SK-N-SH (cell line): ENCODE measurements at regions not wholly inside any gene's neighbourhood (a gene's known extent, or its start where the extent isn't known, plus 50 kb on each side); places are given as distances from the start of the nearest gene placed in this dataset.

Experiments used
- CTCF ChIA-PET: fragments of 300-600, 350-600 bp; formaldehyde crosslinking; extraction: SDS; loops from one replicate; lab custom pipeline; 2021; lab: Yijun Ruan, JAX
- POLR2A ChIA-PET: fragments of 350-600 bp; sonication (Branson Sonifier 250); formaldehyde crosslinking; extraction: SDS; loops from one replicate; lab custom pipeline; 2020; ENCODE audit warnings: antibody characterized with exemption, inconsistent platforms; lab: Yijun Ruan, JAX
- DNase-seq: peaks from one replicate; pipeline ENCODE4 v3.0.0; 2012
- H2AFZ ChIP-seq: fragments of 200-600 bp; sonication (generic); 2 replicates; pipeline ENCODE4 v1.8.1; 2016; ENCODE audit warnings: antibody characterized with exemption, mild to moderate bottlenecking, low read depth
- H3F3A ChIP-seq: fragments of 200-600 bp; sonication (generic); replicated peaks from 2 replicates; pipeline ENCODE3; 2016; ENCODE audit warnings: antibody characterized with exemption, mild to moderate bottlenecking; ENCODE audit not compliant: insufficient read depth
- H3K27ac ChIP-seq, 2 experiments: fragments of 200-500 bp in 1 of 2; fragments of 200-600 bp in 1 of 2; sonication (Bioruptor generic) in 1 of 2; sonication (generic), shearing (Covaris generic) in 1 of 2; 2 replicates each; pipeline versions ENCODE4 v1.5.1 to v1.6.1; 2014 to 2016; ENCODE audit warnings: low read depth in 2 of 2, inconsistent platforms in 1 of 2, low read length in 1 of 2, mild to moderate bottlenecking in 1 of 2, mixed read lengths in 1 of 2
- H3K27me3 ChIP-seq: fragments of 200-600 bp; sonication (generic), shearing (Covaris generic); 2 replicates; pipeline ENCODE4 v1.6.1; 2016; ENCODE audit warnings: mixed run types; ENCODE audit not compliant: insufficient read depth
- H3K36me3 ChIP-seq, 2 experiments: fragments of 200-500 bp in 1 of 2; fragments of 200-600 bp in 1 of 2; sonication (Bioruptor generic) in 1 of 2; sonication (generic) in 1 of 2; replicated peaks in 1 of 2; 2 replicates each; pipeline versions ENCODE3 to v1.5.1; 2014 to 2016; ENCODE audit warnings: low read length in 1 of 2, mild to moderate bottlenecking in 1 of 2; ENCODE audit not compliant: insufficient read depth in 2 of 2, control insufficient read depth in 1 of 2
- H3K4me1 ChIP-seq, 2 experiments: fragments of 200-500 bp in 1 of 2; fragments of 200-600 bp in 1 of 2; sonication (Bioruptor generic) in 1 of 2; sonication (generic), shearing (Covaris generic) in 1 of 2; 2 replicates each; pipeline versions ENCODE4 v1.5.1 to v1.6.1; 2014 to 2016; ENCODE audit warnings: low read depth in 1 of 2, low read length in 1 of 2, mixed run types in 1 of 2; ENCODE audit not compliant: insufficient read depth in 2 of 2, control insufficient read depth in 1 of 2
- H3K4me2 ChIP-seq: fragments of 200-600 bp; sonication (generic), shearing (Covaris generic); 2 replicates; pipeline ENCODE4 v1.6.1; 2017; ENCODE audit warnings: mixed run types
- H3K4me3 ChIP-seq, 2 experiments: fragments of 200-500 bp in 1 of 2; fragments of 200-600 bp in 1 of 2; sonication (Bioruptor generic) in 1 of 2; sonication (generic), shearing (Covaris generic) in 1 of 2; 2 replicates each; pipeline versions ENCODE4 v1.5.1 to v1.8.1; 2014 to 2016; ENCODE audit warnings: low read depth in 2 of 2, inconsistent platforms in 1 of 2, low read length in 1 of 2, mild to moderate bottlenecking in 1 of 2, mixed read lengths in 1 of 2, moderate library complexity in 1 of 2
- H3K79me2 ChIP-seq: fragments of 200-600 bp; sonication (generic); 2 replicates; pipeline ENCODE4 v1.8.1; 2017; ENCODE audit warnings: mild to moderate bottlenecking; ENCODE audit not compliant: insufficient read depth
- H3K9ac ChIP-seq: fragments of 200-600 bp; sonication (generic); 2 replicates; pipeline ENCODE4 v1.6.1; 2017; ENCODE audit warnings: mixed run types
- H3K9me2 ChIP-seq: fragments of 200-600 bp; sonication (generic); 2 replicates; pipeline ENCODE4 v1.6.1; 2017; ENCODE audit warnings: mixed run types
- H3K9me3 ChIP-seq: fragments of 200-600 bp; sonication (generic); 2 replicates; pipeline ENCODE4 v1.6.1; 2017; ENCODE audit warnings: mixed run types, mild to moderate bottlenecking, moderate library complexity
- H4K20me1 ChIP-seq: fragments of 200-600 bp; sonication (generic); 2 replicates; pipeline ENCODE4 v1.6.1; 2017; ENCODE audit warnings: mild to moderate bottlenecking, mixed run types; ENCODE audit not compliant: insufficient read depth
- ELF1 ChIP-seq: IDR thresholded peaks from 2 replicates; pipeline ENCODE4 v1.4.0; 2012
- EP300 ChIP-seq, 2 experiments: IDR thresholded peaks; 2 replicates each; pipeline versions ENCODE4 v1.4.0 to v1.6.1; 2012; ENCODE audit warnings: borderline replicate concordance in 1 of 2, low read depth in 1 of 2, low read length in 1 of 2
- EZH2phosphoT487 ChIP-seq: fragments of 200-600 bp; sonication (generic); IDR thresholded peaks from 2 replicates; pipeline ENCODE4 v1.6.1; 2017; ENCODE audit warnings: low read depth, mixed run types, mild to moderate bottlenecking, antibody characterized with exemption, moderate library complexity, borderline replicate concordance
- FOSL2 ChIP-seq: IDR thresholded peaks from 2 replicates; pipeline ENCODE4 v1.4.0; 2012; ENCODE audit warnings: low read depth, mild to moderate bottlenecking, moderate library complexity, borderline replicate concordance
- MXI1 ChIP-seq: IDR thresholded peaks from 2 replicates; pipeline ENCODE4 v1.6.1; 2012; ENCODE audit warnings: mild to moderate bottlenecking, low read depth, low read length, improper control_type of control experiment
- PBX3 ChIP-seq: IDR thresholded peaks from 2 replicates; pipeline ENCODE4; 2012
- RAD21 ChIP-seq: IDR thresholded peaks from 2 replicates; pipeline ENCODE4 v1.6.1; 2012; ENCODE audit warnings: mild to moderate bottlenecking, low read length
- RCOR1 ChIP-seq: fragments of 150-350 bp; IDR thresholded peaks from 2 replicates; pipeline ENCODE4 v1.6.1; 2017; ENCODE audit warnings: antibody characterized with exemption, low read length
- REST ChIP-seq: IDR thresholded peaks from 2 replicates; pipeline ENCODE4 v1.6.1; 2012; ENCODE audit warnings: mild to moderate bottlenecking, low read depth, low read length, moderate library complexity
- TAF1 ChIP-seq: IDR thresholded peaks from 2 replicates; pipeline ENCODE4 v1.6.1; 2012; ENCODE audit warnings: low read depth, mild to moderate bottlenecking, low read length, moderate library complexity, borderline replicate concordance
- TEAD4 ChIP-seq: IDR thresholded peaks from 2 replicates; pipeline ENCODE4 v1.4.0; 2012; ENCODE audit warnings: mild to moderate bottlenecking, borderline replicate concordance; ENCODE audit not compliant: insufficient read depth
- YY1 ChIP-seq: IDR thresholded peaks from 2 replicates; pipeline ENCODE4 v1.4.0; 2012; ENCODE audit warnings: low read depth, mild to moderate bottlenecking
- WGBS: methylation state at CpG from one replicate; pipeline ENCODE4 v1.1.6; 2017; ENCODE audit warnings: low lambda C conversion rate; 5-methylcytosine and 5-hydroxymethylcytosine counted together
- TF ChIP-seq, protein P1 (sequence below): fragments of 200-600 bp; sonication (generic); IDR thresholded peaks from 2 replicates; pipeline ENCODE4 v1.6.1; 2017; ENCODE audit warnings: antibody characterized with exemption, mild to moderate bottlenecking, moderate library complexity
- TF ChIP-seq, protein P2 (sequence below): IDR thresholded peaks from 2 replicates; pipeline ENCODE4 v1.4.0; 2012; ENCODE audit warnings: low read depth, borderline replicate concordance
- TF ChIP-seq, protein P3 (sequence below): IDR thresholded peaks from 2 replicates; pipeline ENCODE4 v1.4.0; 2012; ENCODE audit warnings: low read depth

GRCh38 chr15:26182441-26182840 is 319.3 kb upstream of the ATP10A start:
- H4K20me1 ChIP-seq = no peaks in the 10 kb centered on the region
- H3K79me2 ChIP-seq = no peaks in the 10 kb centered on the region
- H3K9ac ChIP-seq = no peak overlapping the region
- no peak overlapping the region for H3K4me3 ChIP-seq
- H3K4me2 ChIP-seq = no peak overlapping the region
- H3K4me1 ChIP-seq = no peaks in the 10 kb centered on the region
- ChIA-PET POLR2A (no interaction called here), CTCF (no interaction called here)
- no peaks in the 10 kb centered on the region for H3K9me3 ChIP-seq
- H3K27ac ChIP-seq = no peak overlapping the region
- TF ChIP-seq YY1 = no peak
- no peak for TF ChIP-seq MXI1
- TF ChIP-seq RCOR1 = no peak
- TF ChIP-seq TAF1 = no peak
- no peak for TF ChIP-seq PBX3
- TF ChIP-seq, protein P1, sequence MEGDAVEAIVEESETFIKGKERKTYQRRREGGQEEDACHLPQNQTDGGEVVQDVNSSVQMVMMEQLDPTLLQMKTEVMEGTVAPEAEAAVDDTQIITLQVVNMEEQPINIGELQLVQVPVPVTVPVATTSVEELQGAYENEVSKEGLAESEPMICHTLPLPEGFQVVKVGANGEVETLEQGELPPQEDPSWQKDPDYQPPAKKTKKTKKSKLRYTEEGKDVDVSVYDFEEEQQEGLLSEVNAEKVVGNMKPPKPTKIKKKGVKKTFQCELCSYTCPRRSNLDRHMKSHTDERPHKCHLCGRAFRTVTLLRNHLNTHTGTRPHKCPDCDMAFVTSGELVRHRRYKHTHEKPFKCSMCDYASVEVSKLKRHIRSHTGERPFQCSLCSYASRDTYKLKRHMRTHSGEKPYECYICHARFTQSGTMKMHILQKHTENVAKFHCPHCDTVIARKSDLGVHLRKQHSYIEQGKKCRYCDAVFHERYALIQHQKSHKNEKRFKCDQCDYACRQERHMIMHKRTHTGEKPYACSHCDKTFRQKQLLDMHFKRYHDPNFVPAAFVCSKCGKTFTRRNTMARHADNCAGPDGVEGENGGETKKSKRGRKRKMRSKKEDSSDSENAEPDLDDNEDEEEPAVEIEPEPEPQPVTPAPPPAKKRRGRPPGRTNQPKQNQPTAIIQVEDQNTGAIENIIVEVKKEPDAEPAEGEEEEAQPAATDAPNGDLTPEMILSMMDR = no peak
- TF ChIP-seq, protein P2, sequence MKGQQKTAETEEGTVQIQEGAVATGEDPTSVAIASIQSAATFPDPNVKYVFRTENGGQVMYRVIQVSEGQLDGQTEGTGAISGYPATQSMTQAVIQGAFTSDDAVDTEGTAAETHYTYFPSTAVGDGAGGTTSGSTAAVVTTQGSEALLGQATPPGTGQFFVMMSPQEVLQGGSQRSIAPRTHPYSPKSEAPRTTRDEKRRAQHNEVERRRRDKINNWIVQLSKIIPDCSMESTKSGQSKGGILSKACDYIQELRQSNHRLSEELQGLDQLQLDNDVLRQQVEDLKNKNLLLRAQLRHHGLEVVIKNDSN = no peak
- TF ChIP-seq TEAD4 = no peak
- TF ChIP-seq EP300 (IDR thresholded peaks at IDR 0.05; ENCODE audit: borderline replicate concordance in 1 of 2, low read depth in 1 of 2, low read length in 1 of 2) = no peak
- TF ChIP-seq FOSL2 = no peak
- no peak for TF ChIP-seq EZH2phosphoT487
- TF ChIP-seq RAD21 = no peak
- TF ChIP-seq ELF1 = no peak
- TF ChIP-seq, all 33 proteins: peak for 0
- no peaks in the 10 kb centered on the region for H3K9me2 ChIP-seq
- no peaks in the 10 kb centered on the region for H3K27me3 ChIP-seq
- H2AFZ ChIP-seq = no peak overlapping the region
- DNase-seq = no peak
- no peaks in the 10 kb centered on the region for H3F3A ChIP-seq
- 15% methylated on average over 2 of the region's 2 CpGs for WGBS
- H3K36me3 ChIP-seq = no peaks in the 10 kb centered on the region

DNA sequence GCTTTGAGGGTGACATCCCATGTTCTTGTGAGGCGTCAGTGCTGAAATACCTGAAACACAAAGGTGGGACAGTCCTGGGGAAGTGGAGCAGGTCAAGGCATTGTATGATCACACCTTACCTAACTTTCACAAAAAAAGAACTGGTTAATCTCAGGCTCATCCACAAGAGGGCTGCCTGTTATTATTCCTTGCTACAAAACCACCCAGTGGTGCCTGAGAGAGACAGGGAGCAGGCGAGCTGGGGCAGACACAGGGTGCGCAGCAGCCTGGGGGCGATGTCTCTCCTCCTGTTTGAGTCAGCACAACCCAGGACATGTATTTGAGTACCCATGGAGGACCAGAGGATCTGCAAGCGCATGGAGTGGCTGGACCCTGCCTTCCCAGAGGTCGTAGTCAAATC is 316.8 kb upstream of the ATP10A start:
- no peak overlapping the region for H3K4me2 ChIP-seq
- no peak overlapping the region; a peak in 1 of 4 replicates for H3K4me3 ChIP-seq
- no peaks in the 10 kb centered on the region for H3F3A ChIP-seq
- no peaks in the 10 kb centered on the region for H3K79me2 ChIP-seq
- no peaks in the 10 kb centered on the region for H3K9me2 ChIP-seq
- TF ChIP-seq, protein P3, sequence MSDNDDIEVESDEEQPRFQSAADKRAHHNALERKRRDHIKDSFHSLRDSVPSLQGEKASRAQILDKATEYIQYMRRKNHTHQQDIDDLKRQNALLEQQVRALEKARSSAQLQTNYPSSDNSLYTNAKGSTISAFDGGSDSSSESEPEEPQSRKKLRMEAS = no peak
- no peak for TF ChIP-seq ELF1
- TF ChIP-seq RAD21 = peak; percentile 35; the same call in 1 of the 2 replicates
- no peak for TF ChIP-seq REST
- ChIA-PET CTCF (interaction anchor here (0.8 to 1.3 kb wide), 3 partner anchors 9 to 26 kb away, joined by 3 to 4 read pairs (median 3); no protein-coding TSS in a partner anchor), POLR2A (no interaction called here)
- no peaks in the 10 kb centered on the region for H3K36me3 ChIP-seq
- H4K20me1 ChIP-seq = no peaks in the 10 kb centered on the region
- H2AFZ ChIP-seq = no peak overlapping the region
- H3K9me3 ChIP-seq = no peaks in the 10 kb centered on the region
- peak; percentile 9 for DNase-seq
- H3K27me3 ChIP-seq = no peaks in the 10 kb centered on the region
- H3K27ac ChIP-seq = no peak overlapping the region
- WGBS = 29% methylated on average over 6 of the region's 6 CpGs
- no peak overlapping the region for H3K9ac ChIP-seq
- no peaks in the 10 kb centered on the region for H3K4me1 ChIP-seq
